ENCODE measurements at regions not wholly inside any gene's neighbourhood (a gene's known extent, or its start where the extent isn't known, plus 50 kb on each side); places are given as distances from the start of the nearest gene placed in this dataset.

DNA sequence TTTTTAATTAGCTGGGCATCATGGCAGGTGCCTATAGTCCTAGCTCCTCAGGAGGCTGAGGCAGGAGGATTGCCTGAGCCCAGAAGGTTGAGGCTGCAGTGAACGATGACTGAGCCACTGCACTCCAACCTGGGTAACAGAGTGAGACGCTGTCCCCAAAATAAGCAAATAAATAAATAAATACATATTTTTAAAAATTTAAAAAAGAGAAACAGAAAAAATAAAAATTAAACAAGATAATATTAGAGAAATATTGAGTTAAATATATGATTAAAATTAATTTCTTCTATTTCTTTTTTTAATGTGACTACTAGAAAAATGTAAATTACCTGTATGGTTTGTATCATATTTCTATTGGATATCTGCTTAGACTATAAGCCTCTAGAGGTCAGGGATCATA, 59.3 kb upstream of the ATP1A1 start:
- TF ChIP-seq, protein P1, sequence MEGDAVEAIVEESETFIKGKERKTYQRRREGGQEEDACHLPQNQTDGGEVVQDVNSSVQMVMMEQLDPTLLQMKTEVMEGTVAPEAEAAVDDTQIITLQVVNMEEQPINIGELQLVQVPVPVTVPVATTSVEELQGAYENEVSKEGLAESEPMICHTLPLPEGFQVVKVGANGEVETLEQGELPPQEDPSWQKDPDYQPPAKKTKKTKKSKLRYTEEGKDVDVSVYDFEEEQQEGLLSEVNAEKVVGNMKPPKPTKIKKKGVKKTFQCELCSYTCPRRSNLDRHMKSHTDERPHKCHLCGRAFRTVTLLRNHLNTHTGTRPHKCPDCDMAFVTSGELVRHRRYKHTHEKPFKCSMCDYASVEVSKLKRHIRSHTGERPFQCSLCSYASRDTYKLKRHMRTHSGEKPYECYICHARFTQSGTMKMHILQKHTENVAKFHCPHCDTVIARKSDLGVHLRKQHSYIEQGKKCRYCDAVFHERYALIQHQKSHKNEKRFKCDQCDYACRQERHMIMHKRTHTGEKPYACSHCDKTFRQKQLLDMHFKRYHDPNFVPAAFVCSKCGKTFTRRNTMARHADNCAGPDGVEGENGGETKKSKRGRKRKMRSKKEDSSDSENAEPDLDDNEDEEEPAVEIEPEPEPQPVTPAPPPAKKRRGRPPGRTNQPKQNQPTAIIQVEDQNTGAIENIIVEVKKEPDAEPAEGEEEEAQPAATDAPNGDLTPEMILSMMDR (conservative IDR thresholded peaks at IDR 0.05; ENCODE audit: low read depth, low read length), result no peak
- TF ChIP-seq EZH2 (IDR thresholded peaks at IDR 0.05; ENCODE audit: low read length, unreplicated experiment), result no peak
- no peak for TF ChIP-seq EZH2phosphoT487 (IDR thresholded peaks at IDR 0.05; ENCODE audit: borderline replicate concordance, low read length)

All from PC-3 (cell line).